Astrocyte (in vitro differentiated cells and primary cell): ENCODE measurements at regions not wholly inside any gene's neighbourhood (a gene's known extent, or its start where the extent isn't known, plus 50 kb on each side); places are given as distances from the start of the nearest gene placed in this dataset.

Experiments
- CTCF ChIP-seq: IDR thresholded peaks from 2 replicates; pipeline ENCODE4 v1.5.1; 2011; ENCODE audit warnings: low read depth, mild to moderate bottlenecking, inconsistent platforms, low read length, moderate library complexity; ENCODE audit not compliant: insufficient read depth
- EZH2 ChIP-seq: IDR thresholded peaks from 2 replicates; pipeline ENCODE4 v1.6.1; 2012; ENCODE audit warnings: mild to moderate bottlenecking, low read length, inconsistent platforms; ENCODE audit not compliant: insufficient read depth

GRCh38 chr3:106001923-106002322 is 133.1 kb upstream of the CBLB start:
- TF ChIP-seq CTCF, result no peak
- TF ChIP-seq EZH2, result no peak
